ENCODE measurements at regions not wholly inside any gene's neighbourhood (a gene's known extent, or its start where the extent isn't known, plus 50 kb on each side); places are given as distances from the start of the nearest gene placed in this dataset.

- TF ChIP-seq CTCF (IDR thresholded peaks at IDR 0.05; ENCODE audit: extremely low read depth in 1 of 2, insufficient read depth in 1 of 2, low read depth in 1 of 2, low read length in 2 of 2) (no peak), EZH2 (IDR thresholded peaks at IDR 0.05; ENCODE audit: borderline replicate concordance, low read depth, low read length, severe bottlenecking) (no peak), GATA2 (IDR thresholded peaks at IDR 0.05; ENCODE audit: insufficient read depth, insufficient read length, low read depth, low read length) (no peak), MAX (IDR thresholded peaks at IDR 0.05; ENCODE audit: insufficient read depth, insufficient read length) (no peak), POLR2AphosphoS5 (IDR thresholded peaks at IDR 0.05; ENCODE audit: insufficient read depth, low read depth, low read length) (no peak), POLR2A (IDR thresholded peaks at IDR 0.05; ENCODE audit: low read depth, low read length) (no peak), MYC (IDR thresholded peaks at IDR 0.05; ENCODE audit: low read depth, low read length) (no peak)
Observed at GRCh38 chr13:86848716-86849115, 822.5 kb upstream of the SLITRK5 start.
